ENCODE measurements at regions not wholly inside any gene's neighbourhood (a gene's known extent, or its start where the extent isn't known, plus 50 kb on each side); places are given as distances from the start of the nearest gene placed in this dataset.
"Not testable (repeated sequence)": the region's sequence is repeated elsewhere in the genome, so short reads cannot be mapped to it uniquely, and the experiment has no call there.

DNA sequence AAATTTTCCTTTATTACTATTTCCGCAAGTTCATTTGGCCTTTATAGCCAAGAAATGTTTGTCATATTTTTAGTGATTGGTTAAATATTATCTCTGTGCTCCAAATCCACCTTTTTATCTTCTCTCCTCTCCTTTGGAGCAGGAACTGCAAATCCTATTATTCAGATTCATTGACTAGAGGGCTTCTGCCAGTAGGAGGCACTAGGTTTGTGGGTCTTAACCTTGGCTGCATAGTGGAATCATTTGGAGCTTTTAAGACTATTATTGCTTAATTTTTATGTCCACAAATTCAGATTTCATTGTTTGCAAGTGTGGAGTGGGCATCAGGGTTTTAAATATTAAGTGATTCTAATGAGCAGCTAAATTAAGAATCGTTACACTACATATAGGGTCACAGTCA lies 75.3 kb upstream of the SYT10 start:
- no peak for DNase-seq

DNA sequence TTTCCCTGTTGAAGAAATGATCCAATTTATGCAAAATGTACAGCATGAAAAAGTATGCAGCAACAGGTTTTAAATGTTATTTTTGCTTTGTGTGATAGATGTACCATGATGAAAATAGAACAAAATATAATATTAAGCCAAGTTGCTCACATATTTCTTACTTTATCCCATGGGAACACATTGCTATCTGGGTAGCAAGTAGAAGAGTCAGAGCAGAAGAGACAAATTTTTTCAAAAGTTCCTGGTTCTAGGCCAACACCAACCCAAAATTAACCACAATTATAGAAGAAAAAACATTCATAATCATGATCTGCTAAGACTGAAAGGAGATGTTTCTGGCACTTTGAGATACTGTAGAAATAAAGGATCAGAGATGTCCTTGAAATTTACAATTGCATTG lies 79.9 kb upstream of the SYT10 start:
- no peak for DNase-seq

DNA sequence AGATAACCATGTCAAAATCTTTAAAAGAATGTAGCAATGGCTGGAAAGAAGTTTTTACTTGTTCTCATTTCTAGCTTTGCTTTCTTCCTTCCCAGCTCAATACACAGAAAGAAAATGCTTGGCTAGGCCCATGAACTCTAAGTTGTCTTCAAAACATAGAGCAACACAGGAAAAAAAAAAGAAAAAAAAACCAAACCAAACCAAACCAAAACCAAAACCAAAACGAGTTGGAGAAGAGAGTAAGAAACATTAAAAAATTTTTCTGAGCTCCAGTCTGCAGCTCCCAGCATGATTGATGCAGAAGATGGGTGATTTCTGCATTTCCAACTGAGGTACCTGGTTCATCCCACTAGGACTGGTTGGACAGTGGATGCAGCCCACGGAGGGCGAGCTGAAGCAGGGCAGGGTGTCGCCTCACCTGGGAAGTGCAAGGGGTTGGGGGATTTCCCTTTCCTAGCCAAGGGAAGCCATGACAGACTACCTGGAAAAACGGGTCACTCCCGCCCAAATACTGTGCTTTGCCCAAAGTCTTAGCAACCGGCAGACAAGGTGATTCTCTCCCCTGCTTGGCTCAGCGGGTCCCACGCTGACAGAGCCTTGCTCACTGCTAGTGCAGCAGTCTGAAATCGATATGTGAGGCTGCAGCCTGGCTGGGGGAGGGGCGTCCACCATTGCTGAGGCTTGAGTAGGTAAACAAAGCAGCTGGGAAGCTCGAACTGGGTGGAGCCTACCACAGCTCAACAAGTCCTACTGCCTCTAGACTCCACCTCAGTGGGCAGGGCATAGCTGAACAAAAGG lies 81.1 kb upstream of the SYT10 start:
- not testable (repeated sequence) for DNase-seq

DNA sequence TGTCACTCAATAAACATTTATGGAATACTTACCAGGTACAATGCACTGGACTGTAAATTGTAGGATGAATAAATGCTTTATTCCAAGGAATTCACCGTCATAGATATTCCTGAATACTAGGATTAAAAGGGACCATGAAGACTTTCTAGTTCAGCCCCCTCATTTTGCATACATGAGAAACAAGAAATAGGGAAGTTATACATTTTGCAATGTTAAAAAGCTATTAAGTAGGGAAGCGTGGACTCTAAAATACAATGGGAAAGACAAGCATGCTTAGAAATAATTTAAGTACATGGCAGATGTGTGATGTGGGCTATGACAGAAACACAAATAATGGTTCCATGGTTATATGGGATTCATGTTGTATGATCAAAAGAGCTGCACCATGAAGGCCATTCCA lies 89.4 kb upstream of the SYT10 start:
- DNase-seq = no peak

DNA sequence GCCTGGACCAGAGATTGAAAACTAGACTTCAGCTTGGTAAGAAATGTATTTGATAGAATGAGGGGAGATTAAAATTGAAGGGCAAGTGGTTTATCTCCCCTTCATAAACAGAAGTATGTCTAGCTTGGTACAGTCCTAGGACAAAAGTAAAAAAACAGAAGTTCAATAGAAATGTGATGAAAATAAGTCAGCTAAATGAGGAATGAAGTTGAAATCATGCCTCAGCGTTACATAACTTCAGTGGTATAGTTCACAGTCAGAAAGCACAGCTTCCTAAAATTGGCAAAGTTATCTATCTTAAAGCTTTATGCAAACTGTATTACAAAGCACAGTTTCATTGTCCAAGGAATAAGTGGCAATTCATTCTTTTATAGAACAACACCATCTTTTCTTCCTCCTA lies 90.2 kb upstream of the SYT10 start:
- no peak for DNase-seq

DNA sequence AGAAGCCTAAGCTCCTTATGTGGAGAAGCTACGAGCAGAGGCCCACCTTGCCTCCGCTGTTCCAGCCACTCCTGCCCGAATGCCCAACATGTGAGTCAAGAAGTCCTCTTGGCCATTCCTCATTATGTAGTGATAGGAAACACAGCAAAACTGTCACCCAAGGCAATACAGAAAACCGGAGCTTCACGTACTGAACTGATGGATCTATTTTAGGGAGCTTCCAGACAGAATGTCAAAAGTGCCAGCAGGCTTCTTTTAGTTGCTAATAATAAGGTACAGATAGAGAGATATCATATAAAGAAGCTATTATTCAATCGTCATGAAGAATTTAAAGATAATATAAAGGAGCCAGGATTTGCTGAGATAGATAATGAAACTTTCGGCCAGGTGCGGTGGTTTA lies 91.6 kb upstream of the SYT10 start:
- DNase-seq = no peak

DNA sequence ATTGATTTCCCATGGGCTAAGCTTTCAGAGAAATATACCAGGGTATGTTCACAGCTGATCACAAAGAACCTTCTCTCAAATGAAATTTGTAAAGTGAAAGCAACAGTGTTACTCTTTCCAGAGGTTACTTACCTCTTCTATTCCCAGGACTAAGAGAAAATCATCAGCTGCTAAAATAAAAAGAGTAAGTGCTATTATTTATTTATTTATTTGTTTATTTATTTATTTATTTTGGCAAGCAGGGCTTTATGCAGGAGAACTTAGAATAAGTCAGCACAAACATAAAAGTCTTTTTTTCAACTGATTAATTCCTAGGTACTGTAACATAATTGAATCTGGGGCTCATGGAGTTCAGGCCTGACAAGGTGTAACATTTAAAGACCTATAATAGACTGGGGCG lies 93.9 kb upstream of the SYT10 start:
- DNase-seq = no peak

DNA sequence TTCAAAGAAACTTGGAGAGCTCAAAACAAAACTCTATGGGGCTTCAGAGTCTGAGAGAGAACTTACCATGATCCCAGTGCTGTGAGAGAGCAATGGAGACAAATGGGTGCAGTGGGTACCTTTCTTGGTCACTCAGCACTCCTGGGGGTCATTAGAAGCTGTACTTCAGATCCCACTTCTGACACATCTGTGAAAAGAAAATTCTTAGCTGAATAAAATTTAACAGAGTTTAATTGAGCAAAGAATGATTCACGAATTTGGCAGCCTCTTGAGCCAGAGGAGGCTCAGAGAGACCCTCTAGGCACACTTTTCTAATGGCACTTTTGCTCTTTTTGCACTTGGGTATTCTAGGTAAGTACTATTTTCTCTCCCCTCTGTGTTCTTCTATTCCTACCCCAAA lies 96.8 kb upstream of the SYT10 start:
- no peak for DNase-seq

DNA sequence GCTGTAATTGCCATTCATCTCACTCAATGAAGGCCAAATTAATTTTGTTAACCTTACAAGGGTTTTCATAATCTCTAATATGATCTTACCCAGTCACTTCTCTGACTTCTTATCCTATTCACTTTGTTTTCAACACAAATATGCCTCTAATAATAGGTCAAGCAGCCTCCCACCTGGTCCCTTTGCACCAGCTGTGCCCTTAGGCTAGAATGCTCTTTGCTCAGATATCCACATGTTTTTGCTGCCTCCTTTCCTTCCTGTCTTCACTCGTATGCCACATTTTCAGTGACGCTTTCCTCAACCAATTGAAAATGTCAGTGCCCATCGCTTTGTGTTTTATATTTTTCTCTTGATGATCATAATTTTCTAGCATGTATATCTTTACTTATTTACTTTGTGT lies 106.4 kb upstream of the SYT10 start:
- no peak for DNase-seq

DNA sequence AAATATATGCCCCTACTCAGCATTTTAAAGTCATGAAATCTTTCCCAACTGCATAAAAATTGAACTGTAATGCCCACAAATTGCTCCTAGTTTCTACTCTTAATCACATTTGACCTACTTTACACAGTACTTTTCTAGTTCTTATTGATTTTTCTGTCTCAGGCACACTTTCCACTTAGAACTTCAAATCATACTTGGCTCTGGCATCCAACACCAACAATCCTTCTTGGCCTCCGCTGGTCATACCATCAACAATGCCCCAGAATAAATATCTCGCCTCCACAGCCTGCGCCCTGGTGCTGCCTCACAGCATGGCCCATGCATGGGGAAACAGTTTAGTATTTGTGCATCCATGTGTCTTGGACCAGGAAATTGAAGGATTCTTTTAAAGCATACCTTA lies 107.5 kb upstream of the SYT10 start:
- DNase-seq = no peak

DNA sequence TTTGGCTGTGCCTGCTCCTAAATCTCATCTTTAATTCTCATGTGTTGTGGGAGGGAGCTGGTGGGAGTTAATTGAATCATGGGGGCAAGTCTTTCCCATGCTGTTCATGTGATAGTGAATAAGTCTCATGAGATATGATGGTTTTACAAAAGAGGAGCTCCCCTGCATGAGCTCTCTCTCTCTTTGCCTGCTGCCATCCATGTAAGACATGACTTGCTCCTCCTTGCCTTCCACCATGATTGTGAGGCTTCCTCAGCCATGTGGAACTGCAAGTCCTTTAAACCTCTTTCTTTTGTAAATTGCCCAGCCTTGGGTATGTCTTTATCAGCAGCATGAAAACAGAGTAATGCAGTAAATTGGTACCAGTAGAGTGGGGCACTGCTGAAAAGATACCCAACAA lies 110.6 kb upstream of the SYT10 start:
- DNase-seq = not testable (repeated sequence)

DNA sequence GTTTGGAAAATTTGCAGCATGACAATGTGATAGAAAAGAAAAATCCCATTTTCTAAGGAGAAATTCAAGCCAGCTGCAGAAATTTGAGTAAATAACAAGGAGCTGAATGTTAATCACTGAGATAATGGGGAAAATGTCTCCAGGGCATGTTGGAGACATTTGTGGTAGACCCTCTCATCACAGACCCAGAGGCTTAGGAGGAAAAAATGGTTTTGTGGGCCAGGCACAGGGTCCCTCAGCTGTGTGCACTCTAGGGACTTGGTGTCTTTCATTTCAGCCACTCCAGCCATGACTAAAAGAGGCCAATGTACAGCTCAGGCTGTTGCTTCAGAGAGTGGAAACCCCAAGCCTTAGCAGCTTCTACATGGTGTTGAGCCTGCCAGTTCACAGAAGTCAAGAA lies 111.4 kb upstream of the SYT10 start:
- DNase-seq = no peak

DNA sequence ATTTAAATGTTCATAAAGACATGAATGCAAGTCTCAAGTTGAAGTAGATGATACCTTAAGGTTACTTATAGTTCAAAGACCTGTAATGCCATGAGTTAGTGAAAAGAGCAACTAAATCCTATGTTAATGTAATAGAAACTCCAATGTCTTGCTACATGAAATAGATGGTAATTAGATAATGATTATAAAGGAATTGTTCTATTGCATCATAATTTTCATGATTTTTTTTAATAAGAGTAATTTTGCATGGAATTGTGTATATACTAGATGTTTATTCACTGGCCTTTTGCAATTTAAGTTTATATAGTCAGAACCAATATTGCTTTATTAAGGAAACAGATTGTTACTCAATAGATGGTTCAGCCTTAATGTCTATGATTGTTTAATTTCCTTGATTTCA lies 115.5 kb upstream of the SYT10 start:
- DNase-seq = no peak

DNA sequence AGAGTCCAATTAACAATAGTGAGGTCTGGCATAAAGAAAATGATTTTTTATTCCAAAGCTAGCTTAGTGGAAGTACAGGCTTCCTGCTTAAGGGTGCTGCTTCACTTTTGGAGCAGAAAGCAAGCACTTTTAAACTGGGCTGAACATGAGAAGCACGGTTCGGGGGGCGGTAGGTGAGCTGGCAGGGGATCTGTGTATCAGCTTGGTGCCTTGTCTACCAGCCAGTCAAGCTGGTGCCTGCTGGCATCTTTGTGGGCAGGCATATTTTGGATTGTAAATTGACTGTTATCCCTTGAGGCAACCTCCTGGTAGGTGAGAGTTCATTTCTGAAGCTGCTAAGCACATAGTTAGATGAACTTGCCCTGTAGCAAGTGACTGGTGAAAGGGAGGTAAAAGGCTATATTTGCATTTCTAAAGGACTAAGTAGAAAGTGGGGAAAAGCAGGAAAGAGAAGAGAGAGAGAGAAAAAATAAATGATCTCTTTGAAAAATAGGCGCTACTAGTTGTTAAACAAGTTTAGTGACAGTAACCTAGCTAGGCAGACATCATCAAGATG lies 121.1 kb upstream of the SYT10 start:
- no peak for DNase-seq

DNA sequence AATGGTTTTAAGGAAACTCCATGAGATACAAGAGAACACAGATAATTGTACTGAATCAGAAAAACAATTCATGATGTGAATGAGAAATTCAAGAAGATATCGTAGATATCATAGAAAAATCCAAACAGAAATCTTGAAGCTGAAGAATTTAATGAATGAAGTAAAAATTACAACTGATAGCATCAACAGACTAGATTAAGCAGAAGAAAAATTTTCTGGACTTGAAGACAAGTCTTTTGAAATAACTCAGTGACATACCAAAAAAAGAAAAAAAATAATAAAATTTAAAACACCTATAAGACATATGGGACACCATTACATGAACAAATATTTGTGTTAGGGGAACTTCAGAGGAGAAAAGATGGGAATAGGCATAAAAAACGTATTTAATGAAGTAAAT lies 122.8 kb upstream of the SYT10 start:
- no peak for DNase-seq

DNA sequence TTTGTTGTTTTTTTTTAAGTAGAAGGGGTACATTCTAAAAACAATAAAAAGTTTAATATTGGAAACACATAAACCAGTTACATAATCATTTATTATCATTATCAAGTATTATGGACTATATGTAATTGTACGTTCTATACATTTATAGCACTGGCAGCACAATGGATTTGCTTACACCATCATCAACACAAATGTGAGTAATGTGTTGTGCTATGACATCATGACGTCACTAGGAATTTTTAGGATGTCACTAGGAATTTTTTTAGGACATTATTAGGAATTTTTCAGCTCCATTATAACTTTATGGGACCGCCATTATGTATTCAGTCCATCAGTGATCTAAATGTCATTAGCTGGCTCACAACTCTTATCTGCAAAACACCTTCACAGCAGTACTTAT lies 126.8 kb upstream of the SYT10 start:
- no peak for DNase-seq

DNA sequence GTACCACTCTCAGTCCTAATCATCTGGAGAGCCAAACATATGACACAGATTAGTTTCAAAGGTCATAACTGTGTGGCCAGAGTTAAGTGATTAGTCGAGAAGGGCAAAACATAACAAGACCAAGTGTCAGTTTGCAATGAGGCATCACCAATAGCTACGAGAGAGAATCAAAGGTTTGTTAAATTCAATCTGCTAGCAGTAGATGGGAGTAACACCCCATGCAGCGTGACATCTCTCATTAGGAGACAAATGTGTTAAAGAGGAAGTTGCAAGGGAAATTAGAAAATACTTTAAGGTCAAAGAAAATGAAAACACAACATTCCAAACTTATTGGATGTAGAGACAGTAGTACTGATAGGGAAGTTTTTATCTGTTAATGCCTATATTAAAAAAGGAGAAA lies 135.7 kb upstream of the SYT10 start:
- DNase-seq = no peak

DNA sequence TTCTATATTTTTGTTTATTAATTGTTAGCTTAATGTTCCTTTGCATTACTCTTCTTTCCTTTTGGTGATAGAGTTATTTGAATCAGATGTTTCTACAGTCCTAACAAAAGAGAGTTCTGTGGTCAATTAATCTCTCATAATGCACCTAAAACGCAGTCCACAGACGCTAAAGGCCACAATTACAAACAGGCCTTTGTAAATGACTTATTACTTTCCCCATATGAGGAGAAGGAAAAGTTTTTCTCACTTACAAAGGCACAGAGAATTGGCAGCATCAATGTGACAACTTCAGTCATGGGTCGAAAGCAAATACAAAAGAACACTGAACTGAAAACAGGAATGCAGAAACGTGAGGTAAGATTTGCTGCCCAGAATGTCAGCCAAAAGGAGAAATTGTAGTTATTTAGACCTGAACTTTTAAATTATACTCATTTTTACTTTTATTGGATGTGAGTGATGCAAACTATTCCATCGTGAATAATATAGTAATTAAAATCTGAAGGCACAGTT lies 142.0 kb upstream of the SYT10 start:
- DNase-seq = no peak

DNA sequence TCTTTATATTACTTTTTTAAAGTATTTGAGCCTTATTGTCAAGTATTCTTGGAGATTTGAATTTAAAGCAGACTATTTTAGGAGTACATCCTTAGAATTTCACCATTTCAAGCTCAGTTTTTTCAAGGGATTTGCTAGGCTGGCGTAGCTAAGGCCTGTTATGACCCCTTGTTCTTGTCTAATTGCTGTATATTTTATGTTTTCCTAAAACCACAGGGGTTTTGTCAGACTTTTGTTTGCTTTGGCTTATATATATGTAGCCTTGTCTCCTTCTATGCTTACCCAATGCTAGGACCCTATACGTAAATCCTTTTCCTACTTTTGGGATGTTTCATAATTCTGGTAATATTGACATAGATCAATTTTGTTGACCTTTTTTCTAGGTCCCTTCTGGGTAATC lies 147.0 kb upstream of the SYT10 start:
- no peak for DNase-seq

DNA sequence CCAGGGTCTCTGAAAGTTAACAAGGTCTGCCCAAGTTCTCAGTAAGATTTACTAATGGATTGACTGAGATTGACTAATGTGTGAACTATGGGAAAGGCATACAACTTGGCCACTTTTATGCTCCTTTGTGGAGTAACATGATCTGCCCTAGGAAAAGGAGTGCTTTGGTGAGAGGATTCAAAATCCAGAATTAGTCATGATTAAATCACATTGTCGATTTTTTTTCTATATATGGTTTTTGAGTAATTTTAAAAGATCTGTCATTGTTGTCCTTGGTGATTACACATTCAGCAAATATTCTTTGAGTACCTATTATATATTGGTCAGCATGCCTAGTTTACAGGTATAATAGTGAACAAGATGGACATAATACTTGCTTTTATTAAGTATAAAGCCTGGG lies 147.7 kb upstream of the SYT10 start:
- no peak for DNase-seq

DNA sequence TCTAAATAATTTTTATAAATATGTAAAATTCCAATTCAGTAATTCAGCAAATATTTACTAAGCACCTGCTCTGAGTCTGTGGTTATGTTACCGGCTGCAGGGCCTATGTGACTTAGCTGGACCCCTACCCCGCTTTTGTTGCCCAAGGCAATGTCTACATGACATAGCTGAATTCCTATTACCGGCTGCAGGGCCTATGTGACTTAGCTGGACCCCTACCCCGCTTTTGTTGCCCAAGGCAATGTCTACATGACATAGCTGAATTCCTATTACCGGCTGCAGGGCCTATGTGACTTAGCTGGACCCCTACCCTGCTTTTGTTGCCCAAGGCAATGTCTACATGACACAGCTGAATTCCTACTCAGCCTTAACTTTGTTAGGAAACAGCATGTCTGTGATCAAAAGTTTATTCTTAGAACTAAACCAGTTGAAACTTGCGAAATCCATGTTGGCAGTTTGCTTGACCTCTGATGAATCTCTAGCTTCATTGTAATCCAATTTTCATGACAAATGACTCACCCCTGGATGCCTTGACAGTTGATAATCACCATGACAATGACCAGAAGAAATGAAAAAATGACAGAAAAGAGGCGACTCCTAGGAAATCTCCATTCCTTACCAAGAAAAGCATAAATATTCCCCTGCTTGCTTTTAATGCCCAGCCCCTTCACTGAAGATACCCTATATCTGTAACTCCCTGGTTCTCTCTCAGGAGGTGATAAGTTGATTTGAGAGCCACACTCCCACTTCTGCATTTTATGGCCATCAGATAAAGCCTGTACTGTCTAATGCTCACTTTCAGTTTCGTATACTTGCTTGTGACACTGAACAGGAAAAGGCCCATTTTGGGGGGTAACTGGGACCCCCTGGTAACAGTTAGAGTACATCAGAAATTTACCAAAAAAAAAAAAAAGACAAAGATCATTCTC lies 148.4 kb upstream of the SYT10 start:
- no peak for DNase-seq

DNA sequence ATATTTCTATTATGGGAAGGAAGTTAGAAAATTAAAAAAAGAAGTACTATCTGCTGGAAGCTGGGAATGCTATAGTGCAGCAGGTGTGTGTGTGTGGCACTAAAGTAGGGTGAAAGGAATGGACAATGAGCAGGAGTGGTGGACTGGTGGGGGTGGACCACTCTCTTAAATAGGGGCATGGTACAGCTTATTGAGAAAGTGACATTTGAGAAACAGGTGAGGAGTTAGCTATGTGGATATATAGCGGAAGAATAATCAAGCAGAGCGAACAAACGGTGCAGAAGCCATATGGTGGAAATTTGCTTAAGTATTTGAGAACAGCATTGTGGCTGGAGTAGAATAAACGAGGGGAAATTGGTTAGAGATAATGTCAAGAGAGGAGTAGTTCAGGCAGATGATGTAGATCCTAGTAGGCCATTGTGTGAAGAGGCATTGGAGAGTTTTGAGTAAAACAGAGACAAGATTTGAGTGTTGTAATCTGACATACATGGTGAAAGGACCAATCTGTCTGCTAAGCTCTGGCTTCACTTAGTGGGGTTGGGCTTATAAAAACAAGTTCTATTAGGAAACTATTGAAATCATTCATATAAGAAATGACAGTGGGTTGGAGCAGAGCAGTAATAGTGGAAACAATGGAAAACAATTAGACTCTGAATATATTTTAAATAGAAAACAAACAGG lies 149.2 kb upstream of the SYT10 start:
- DNase-seq = no peak

DNA sequence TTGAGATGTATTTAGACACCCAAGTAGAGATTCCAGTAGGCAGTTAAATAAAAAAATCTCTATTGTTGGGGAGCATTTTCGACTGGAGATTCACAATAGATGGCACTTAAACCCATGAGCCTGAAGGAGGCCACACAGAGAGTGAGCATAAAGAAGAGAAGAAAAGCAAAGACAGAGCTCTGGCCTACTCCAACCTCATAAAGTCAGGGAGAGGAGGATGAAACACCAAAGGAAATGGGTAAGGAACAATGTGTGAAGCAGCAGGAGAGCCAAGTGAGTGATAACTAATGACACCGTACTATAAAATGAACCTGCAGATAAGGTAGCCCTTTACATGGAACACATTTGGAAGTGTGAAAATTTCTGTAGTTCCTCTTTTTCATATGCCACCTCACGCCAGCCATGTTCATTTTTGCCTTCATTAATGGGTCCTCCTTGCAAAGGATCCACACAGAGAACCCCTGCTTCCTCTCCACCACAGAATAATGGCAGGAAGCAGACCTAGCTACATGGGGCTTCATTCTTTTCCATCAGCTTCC lies 150.0 kb upstream of the SYT10 start:
- DNase-seq = no peak
